Trophoblast cell (in vitro differentiated cells and primary cell): ENCODE measurements at regions not wholly inside any gene's neighbourhood (a gene's known extent, or its start where the extent isn't known, plus 50 kb on each side); places are given as distances from the start of the nearest gene placed in this dataset.

Experiments
- DNase-seq, 2 donors: peaks; one replicate each; pipeline ENCODE4 v3.0.0-alpha.2; 2016
- H2AFZ ChIP-seq: 2 replicates; pipeline ENCODE4 v1.6.1; 2013; ENCODE audit warnings: low read length, moderate library complexity, mild to moderate bottlenecking; ENCODE audit not compliant: insufficient read depth, poor library complexity
- H2AK5ac ChIP-seq: 2 replicates; pipeline ENCODE4 v1.6.1; 2013; ENCODE audit warnings: mild to moderate bottlenecking, low read length
- H2BK120ac ChIP-seq: 2 replicates; pipeline ENCODE4 v1.6.1; 2013; ENCODE audit warnings: low read length, mild to moderate bottlenecking, moderate library complexity; ENCODE audit not compliant: insufficient read depth, poor library complexity
- H2BK12ac ChIP-seq: 2 replicates; pipeline ENCODE4 v1.6.1; 2013; ENCODE audit warnings: mild to moderate bottlenecking, low read length, moderate library complexity
- H2BK5ac ChIP-seq: 2 replicates; pipeline ENCODE4 v1.6.1; 2013; ENCODE audit warnings: low read length, low read depth, moderate library complexity, mild to moderate bottlenecking; ENCODE audit not compliant: poor library complexity
- H3K14ac ChIP-seq: 2 replicates; pipeline ENCODE4 v1.6.1; 2013; ENCODE audit warnings: mild to moderate bottlenecking, low read length
- H3K18ac ChIP-seq: 2 replicates; pipeline ENCODE4 v1.6.1; 2013; ENCODE audit warnings: mild to moderate bottlenecking, low read length
- H3K23ac ChIP-seq: 2 replicates; pipeline ENCODE4 v1.6.1; 2013; ENCODE audit warnings: low read length
- H3K27ac ChIP-seq: 2 replicates; pipeline ENCODE4 v1.5.1; 2013; ENCODE audit warnings: low read depth, mild to moderate bottlenecking, inconsistent platforms, low read length, moderate library complexity
- H3K27me3 ChIP-seq: 2 replicates; pipeline ENCODE4 v1.6.1; 2013; ENCODE audit warnings: inconsistent platforms, mild to moderate bottlenecking, low read length, moderate library complexity; ENCODE audit not compliant: insufficient read depth
- H3K36me3 ChIP-seq, 2 experiments: 1 replicate in 1 of 2; 2 replicates in 1 of 2; pipeline ENCODE4 v1.6.1; 2013; ENCODE audit warnings: low read length in 2 of 2, mild to moderate bottlenecking in 2 of 2, moderate library complexity in 1 of 2; ENCODE audit not compliant: insufficient read depth in 2 of 2, control insufficient read depth in 1 of 2
- H3K4ac ChIP-seq: 2 replicates; pipeline ENCODE4 v1.6.1; 2013; ENCODE audit warnings: low read depth, mild to moderate bottlenecking, low read length, moderate library complexity
- H3K4me1 ChIP-seq, 2 experiments: 1 replicate in 1 of 2; 2 replicates in 1 of 2; pipeline ENCODE4 v1.6.1; 2013; ENCODE audit warnings: low read length in 2 of 2, mild to moderate bottlenecking in 2 of 2, moderate library complexity in 1 of 2; ENCODE audit not compliant: insufficient read depth in 2 of 2, control insufficient read depth in 1 of 2
- H3K4me2 ChIP-seq: 2 replicates; pipeline ENCODE4 v1.6.1; 2013; ENCODE audit warnings: inconsistent platforms, mild to moderate bottlenecking, low read length, moderate library complexity
- H3K4me3 ChIP-seq: 2 replicates; pipeline ENCODE4 v1.5.1; 2013; ENCODE audit warnings: mild to moderate bottlenecking, low read depth, low read length, inconsistent platforms
- H3K79me1 ChIP-seq: one replicate; pipeline ENCODE4 v1.6.1; 2013; ENCODE audit warnings: low read length
- H3K79me2 ChIP-seq: 2 replicates; pipeline ENCODE4 v1.6.1; 2013; ENCODE audit warnings: low read length, mild to moderate bottlenecking; ENCODE audit not compliant: control insufficient read depth, insufficient read depth, poor library complexity
- H3K9ac ChIP-seq: 2 replicates; pipeline ENCODE4 v1.6.1; 2013; ENCODE audit warnings: mild to moderate bottlenecking, low read length
- H3K9me3 ChIP-seq: 2 replicates; pipeline ENCODE4 v1.6.1; 2013; ENCODE audit warnings: low read depth, mild to moderate bottlenecking, control low read depth, inconsistent platforms, low read length; ENCODE audit not compliant: insufficient read depth
- H4K12ac ChIP-seq: 2 replicates; pipeline ENCODE4 v1.6.1; 2013; ENCODE audit warnings: low read depth, mild to moderate bottlenecking, low read length, moderate library complexity
- H4K8ac ChIP-seq: 2 replicates; pipeline ENCODE4 v1.6.1; 2013; ENCODE audit warnings: low read depth, mild to moderate bottlenecking, low read length, moderate library complexity
- H4K91ac ChIP-seq: one replicate; pipeline ENCODE4 v1.6.1; 2013; ENCODE audit warnings: low read depth, mild to moderate bottlenecking, low read length, moderate library complexity
- WGBS: extraction: QIAGEN DNeasy Blood & Tissue Kit; methylation state at CpG from one replicate; pipeline ENCODE4 v1.1.7; 2013; ENCODE audit warnings: missing lambda C conversion rate; ENCODE audit not compliant: insufficient read length, insufficient coverage; ENCODE audit errors: extremely low coverage; 5-methylcytosine and 5-hydroxymethylcytosine counted together

- no peak overlapping the region for H3K9ac ChIP-seq
- H4K8ac ChIP-seq: no peak overlapping the region
- H3K23ac ChIP-seq: no peak overlapping the region
- H3K9me3 ChIP-seq: no peaks in the 10 kb centered on the region
- no peak overlapping the region for H4K91ac ChIP-seq
- H2BK5ac ChIP-seq: no peak overlapping the region
- no peaks in the 10 kb centered on the region for H3K79me2 ChIP-seq
- H3K4me3 ChIP-seq: no peak overlapping the region
- H2BK12ac ChIP-seq: no peak overlapping the region
- no peak for DNase-seq
- no peak overlapping the region for H3K14ac ChIP-seq
- no CpG with 5 or more reads among the region's 4 CpGs for WGBS
- H3K79me1 ChIP-seq: no peaks in the 10 kb centered on the region
- H2AFZ ChIP-seq: no peak overlapping the region
- no peak overlapping the region for H3K4ac ChIP-seq
- no peak overlapping the region for H4K12ac ChIP-seq
- H2BK120ac ChIP-seq: no peak overlapping the region
- H2AK5ac ChIP-seq: no peak overlapping the region
- no peak overlapping the region for H3K27ac ChIP-seq
- no peak overlapping the region for H3K4me2 ChIP-seq
- no peaks in the 10 kb centered on the region for H3K27me3 ChIP-seq
- no peak overlapping the region for H3K18ac ChIP-seq
- no peaks in the 10 kb centered on the region for H3K4me1 ChIP-seq
- H3K36me3 ChIP-seq: no peaks in the 10 kb centered on the region
These were observed 393.4 kb upstream of the SORCS1 start for GRCh38 chr10:107557916-107558315.

GRCh38 chr10:107554333-107554732, 389.8 kb upstream of the SORCS1 start:
- Histone ChIP-seq H4K8ac (no peak overlapping the region), H3K9ac (no peak overlapping the region), H3K36me3 (no peaks in the 10 kb centered on the region), H3K23ac (no peak overlapping the region), H3K14ac (no peak overlapping the region), H3K4ac (no peak overlapping the region), H2AK5ac (no peak overlapping the region), H2BK12ac (no peak overlapping the region), H4K91ac (no peak overlapping the region), H2BK120ac (no peak overlapping the region), H3K4me2 (no peak overlapping the region), H3K27me3 (no peaks in the 10 kb centered on the region), H3K4me1 (no peaks in the 10 kb centered on the region), H3K79me1 (no peaks in the 10 kb centered on the region), H3K4me3 (no peak overlapping the region), H3K27ac (no peak overlapping the region), H3K9me3 (no peaks in the 10 kb centered on the region), H2AFZ (no peak overlapping the region), H4K12ac (no peak overlapping the region), H3K18ac (no peak overlapping the region), H3K79me2 (no peaks in the 10 kb centered on the region), H2BK5ac (no peak overlapping the region)
- no peak for DNase-seq
- no CpG with 5 or more reads among the region's 1 CpG for WGBS

- Histone ChIP-seq H3K9me3 (no peaks in the 10 kb centered on the region), H4K8ac (no peak overlapping the region), H3K79me1 (no peaks in the 10 kb centered on the region), H3K4me3 (no peak overlapping the region), H3K23ac (no peak overlapping the region), H2BK120ac (no peak overlapping the region), H2AFZ (no peak overlapping the region), H2AK5ac (no peak overlapping the region), H3K4me2 (no peak overlapping the region), H3K14ac (no peak overlapping the region), H2BK12ac (no peak overlapping the region), H3K27me3 (no peaks in the 10 kb centered on the region), H3K4me1 (no peaks in the 10 kb centered on the region), H3K79me2 (no peaks in the 10 kb centered on the region), H2BK5ac (no peak overlapping the region), H3K18ac (no peak overlapping the region), H4K12ac (no peak overlapping the region), H3K27ac (no peak overlapping the region), H4K91ac (no peak overlapping the region), H3K4ac (no peak overlapping the region), H3K36me3 (no peaks in the 10 kb centered on the region), H3K9ac (no peak overlapping the region)
- WGBS: no CpG with 5 or more reads among the region's 1 CpG
- no peak for DNase-seq
These were observed 389.0 kb upstream of the SORCS1 start for GRCh38 chr10:107553470-107553869.

GRCh38 chr10:107552963-107553362, 388.5 kb upstream of the SORCS1 start:
- Histone ChIP-seq H3K9me3 (no peaks in the 10 kb centered on the region), H3K27me3 (no peaks in the 10 kb centered on the region), H3K4me1 (no peaks in the 10 kb centered on the region), H2AK5ac (no peak overlapping the region), H3K23ac (no peak overlapping the region), H3K14ac (no peak overlapping the region), H3K18ac (no peak overlapping the region), H2BK120ac (no peak overlapping the region), H4K91ac (no peak overlapping the region), H2BK12ac (no peak overlapping the region), H3K36me3 (no peaks in the 10 kb centered on the region), H3K79me1 (no peaks in the 10 kb centered on the region), H2BK5ac (no peak overlapping the region), H4K8ac (no peak overlapping the region), H4K12ac (no peak overlapping the region), H3K79me2 (no peaks in the 10 kb centered on the region), H3K4ac (no peak overlapping the region), H3K27ac (no peak overlapping the region), H3K9ac (no peak overlapping the region), H3K4me2 (no peak overlapping the region), H3K4me3 (no peak overlapping the region), H2AFZ (no peak overlapping the region)
- WGBS: no CpG with 5 or more reads among the region's 2 CpGs
- DNase-seq: no peak
